Activated T-helper 9 cell treated with anti-CD3 and anti-CD28 coated beads, Interleukin-2, amount 50 U/mL, for 16 hours (primary cell): ENCODE measurements at regions not wholly inside any gene's neighbourhood (a gene's known extent, or its start where the extent isn't known, plus 50 kb on each side); places are given as distances from the start of the nearest gene placed in this dataset.
"Not testable (repeated sequence)": the region's sequence is repeated elsewhere in the genome, so short reads cannot be mapped to it uniquely, and the experiment has no call there.

Source experiments
- DNase-seq: peaks from one replicate; pipeline ENCODE4 v3.0.0-alpha.2; 2020; ENCODE audit warnings: low read depth

GRCh38 chr1:146282807-146283526 lies 54.1 kb upstream of the NOTCH2NLA start:
- DNase-seq: not testable (repeated sequence)

GRCh38 chr1:146281522-146281921 lies 52.7 kb upstream of the NOTCH2NLA start:
- not testable (repeated sequence) for DNase-seq

- DNase-seq: not testable (repeated sequence)
These were observed 49.9 kb upstream of the NOTCH2NLA start for GRCh38 chr1:146278758-146279157.
